MM.1S (cell line): ENCODE measurements at regions not wholly inside any gene's neighbourhood (a gene's known extent, or its start where the extent isn't known, plus 50 kb on each side); places are given as distances from the start of the nearest gene placed in this dataset.

Experiments used
- DNase-seq: peaks from one replicate; pipeline ENCODE4 v3.0.0-alpha.2; 2015
- H2AFZ ChIP-seq: fragments of 300-600 bp; sonication (generic); 2 replicates; pipeline ENCODE4 v1.6.0; 2016; ENCODE audit warnings: antibody characterized with exemption, low read length
- H3F3A ChIP-seq: fragments of 300-600 bp; sonication (generic); 2 replicates; pipeline ENCODE4 v1.6.1; 2016; ENCODE audit warnings: mild to moderate bottlenecking, antibody characterized with exemption, low read length, moderate library complexity, mixed read lengths; ENCODE audit not compliant: insufficient read depth
- H3K27ac ChIP-seq: fragments of 300-600 bp; sonication (generic); 2 replicates; pipeline ENCODE4 v1.5.1; 2016; ENCODE audit warnings: mild to moderate bottlenecking, low read length
- H3K27me3 ChIP-seq: fragments of 300-600 bp; sonication (generic); replicated peaks from 2 replicates; pipeline ENCODE4 v1.6.0; 2016; ENCODE audit warnings: low read length; ENCODE audit not compliant: insufficient read depth
- H3K36me3 ChIP-seq: fragments of 300-600 bp; sonication (generic); replicated peaks from 2 replicates; pipeline ENCODE4 v1.6.1; 2016; ENCODE audit warnings: mild to moderate bottlenecking, low read length, mixed read lengths; ENCODE audit not compliant: insufficient read depth
- H3K4me1 ChIP-seq: fragments of 300-600 bp; sonication (generic); 2 replicates; pipeline ENCODE4 v1.6.1; 2016; ENCODE audit warnings: low read length, mixed read lengths
- H3K4me2 ChIP-seq: fragments of 300-600 bp; sonication (generic); 2 replicates; pipeline ENCODE4 v1.6.0; 2016; ENCODE audit warnings: low read depth, low read length
- H3K4me3 ChIP-seq: fragments of 300-600 bp; sonication (generic); 2 replicates; pipeline ENCODE4 v1.5.1; 2016; ENCODE audit warnings: low read length, mixed read lengths
- H3K79me2 ChIP-seq: fragments of 300-600 bp; sonication (generic); 2 replicates; pipeline ENCODE4 v1.6.1; 2016; ENCODE audit warnings: mixed run types, low read length, mixed read lengths
- H3K9ac ChIP-seq: fragments of 300-600 bp; sonication (generic); 2 replicates; pipeline ENCODE4 v1.6.1; 2016; ENCODE audit warnings: low read length, mixed read lengths
- H3K9me2 ChIP-seq: fragments of 300-600 bp; sonication (generic); replicated peaks from 2 replicates; pipeline ENCODE4 v1.6.1; 2016; ENCODE audit warnings: mild to moderate bottlenecking, low read length, mixed read lengths; ENCODE audit not compliant: insufficient read depth
- H3K9me3 ChIP-seq: fragments of 300-600 bp; sonication (generic); replicated peaks from 2 replicates; pipeline ENCODE4 v1.6.1; 2016; ENCODE audit warnings: mild to moderate bottlenecking, low read length, mixed read lengths; ENCODE audit not compliant: insufficient read depth
- H4K20me1 ChIP-seq: fragments of 300-600 bp; sonication (generic); 2 replicates; pipeline ENCODE4 v1.6.1; 2016; ENCODE audit warnings: mild to moderate bottlenecking, low read length, moderate library complexity, mixed read lengths; ENCODE audit not compliant: insufficient read depth
- CTCF ChIP-seq: fragments of 300-600 bp; sonication (generic); IDR thresholded peaks from 2 replicates; pipeline ENCODE4 v1.5.1; 2016; ENCODE audit warnings: antibody characterized with exemption, low read length, mixed read lengths
- EZH2 ChIP-seq: fragments of 300-600 bp; sonication (generic); optimal IDR thresholded peaks from 2 replicates; pipeline ENCODE3; 2017; ENCODE audit warnings: low read depth, mild to moderate bottlenecking, antibody characterized with exemption, low read length, mixed read lengths
- EZH2phosphoT487 ChIP-seq: fragments of 300-600 bp; sonication (generic); IDR thresholded peaks from 2 replicates; pipeline ENCODE4 v1.6.1; 2018; ENCODE audit warnings: antibody characterized with exemption, low read length

- H4K20me1 ChIP-seq, result no peaks in the 10 kb centered on the region
- H2AFZ ChIP-seq, result no peak overlapping the region
- no peaks in the 10 kb centered on the region for H3K27me3 ChIP-seq
- no peak overlapping the region for H3K9ac ChIP-seq
- no peaks in the 10 kb centered on the region for H3K36me3 ChIP-seq
- no peaks in the 10 kb centered on the region for H3K9me3 ChIP-seq
- H3K4me2 ChIP-seq, result no peak overlapping the region
- H3K4me3 ChIP-seq, result no peak overlapping the region
- no peak for DNase-seq
- no peaks in the 10 kb centered on the region for H3K9me2 ChIP-seq
- no peaks in the 10 kb centered on the region for H3K79me2 ChIP-seq
- TF ChIP-seq EZH2 (no peak), EZH2phosphoT487 (no peak)
- H3F3A ChIP-seq, result no peaks in the 10 kb centered on the region
- no peaks in the 10 kb centered on the region for H3K4me1 ChIP-seq
- H3K27ac ChIP-seq, result no peak overlapping the region
Measured at GRCh38 chr7:45494885-45495284, 79.3 kb upstream of the ADCY1 start.

- Histone ChIP-seq H3K9ac (no peak overlapping the region), H3K9me3 (no peaks in the 10 kb centered on the region), H3K4me1 (no peaks in the 10 kb centered on the region), H2AFZ (no peak overlapping the region), H3K4me2 (no peak overlapping the region), H3K27ac (no peak overlapping the region), H3K4me3 (no peak overlapping the region), H3K9me2 (no peaks in the 10 kb centered on the region), H3F3A (no peaks in the 10 kb centered on the region), H4K20me1 (no peaks in the 10 kb centered on the region), H3K79me2 (no peaks in the 10 kb centered on the region), H3K27me3 (no peaks in the 10 kb centered on the region), H3K36me3 (no peaks in the 10 kb centered on the region)
- TF ChIP-seq EZH2 (no peak), EZH2phosphoT487 (no peak)
- DNase-seq, result no peak
Measured at GRCh38 chr7:45495618-45496017, 78.5 kb upstream of the ADCY1 start.

- Histone ChIP-seq H3K27me3 (no peaks in the 10 kb centered on the region), H3K27ac (no peak overlapping the region), H3K4me2 (no peak overlapping the region), H3K9me2 (no peaks in the 10 kb centered on the region), H3K36me3 (no peaks in the 10 kb centered on the region), H3K9me3 (no peaks in the 10 kb centered on the region), H3F3A (no peaks in the 10 kb centered on the region), H3K4me1 (no peaks in the 10 kb centered on the region), H2AFZ (no peak overlapping the region), H4K20me1 (no peaks in the 10 kb centered on the region), H3K4me3 (no peak overlapping the region), H3K79me2 (no peaks in the 10 kb centered on the region), H3K9ac (no peak overlapping the region)
- TF ChIP-seq EZH2, result no peak
- no peak for TF ChIP-seq EZH2phosphoT487
- no peak for TF ChIP-seq CTCF
- no peak for DNase-seq
Measured at GRCh38 chr7:45500257-45500656, 73.9 kb upstream of the ADCY1 start.

GRCh38 chr7:45501791-45502190 is 72.4 kb upstream of the ADCY1 start:
- DNase-seq, result no peak
- Histone ChIP-seq H3K4me3 (no peak overlapping the region), H3K36me3 (no peaks in the 10 kb centered on the region), H3F3A (no peaks in the 10 kb centered on the region), H3K9me3 (no peaks in the 10 kb centered on the region), H3K4me1 (no peaks in the 10 kb centered on the region), H2AFZ (no peak overlapping the region), H3K79me2 (no peaks in the 10 kb centered on the region), H3K9me2 (no peaks in the 10 kb centered on the region), H3K27me3 (no peaks in the 10 kb centered on the region), H3K4me2 (no peak overlapping the region), H3K9ac (no peak overlapping the region), H4K20me1 (no peaks in the 10 kb centered on the region), H3K27ac (no peak overlapping the region)
- TF ChIP-seq EZH2phosphoT487 (no peak), EZH2 (no peak), CTCF (no peak)
